ENCODE measurements at regions not wholly inside any gene's neighbourhood (a gene's known extent, or its start where the extent isn't known, plus 50 kb on each side); places are given as distances from the start of the nearest gene placed in this dataset.

DNA sequence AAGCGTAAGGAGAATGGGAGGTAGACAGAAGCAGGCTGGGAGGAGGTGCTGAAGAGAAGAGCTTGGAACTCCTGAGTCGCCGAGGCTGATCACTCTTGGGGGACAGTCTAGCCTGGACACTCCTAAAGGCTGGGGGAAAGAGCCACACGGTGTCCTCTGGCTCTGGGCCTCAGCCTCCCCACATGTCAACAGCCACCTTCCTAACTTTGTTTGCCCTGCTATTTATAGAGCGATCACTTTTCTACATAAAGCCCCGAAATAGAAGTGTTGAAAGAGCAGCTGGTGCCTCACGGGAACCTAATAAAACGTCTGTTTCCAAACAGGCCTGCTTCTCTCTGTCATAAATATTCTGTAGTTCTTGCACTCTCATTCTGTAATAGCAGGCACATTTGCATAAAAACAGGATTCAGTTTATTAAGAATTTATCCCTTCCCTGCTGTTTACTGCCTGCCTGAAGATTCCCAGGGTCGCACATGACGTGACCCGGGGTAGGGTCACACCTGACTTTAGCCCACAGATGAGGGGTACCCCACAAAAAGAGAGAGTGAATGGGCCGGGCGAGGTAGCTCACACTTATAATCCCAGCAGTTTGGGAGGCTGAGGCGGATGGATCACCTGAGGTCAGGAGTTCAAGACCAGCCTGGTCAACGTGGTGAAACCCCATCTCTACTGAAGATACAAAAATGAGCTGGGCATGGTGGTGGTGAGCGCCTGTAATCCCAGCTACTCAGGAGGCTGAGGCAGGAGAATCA, 212.5 kb downstream of the TOMM20 start:
- TF ChIP-seq POLR2A (IDR thresholded peaks at IDR 0.05; ENCODE audit: low read depth, low read length) (no peak), POLR2AphosphoS5 (IDR thresholded peaks at IDR 0.05; ENCODE audit: low read depth, low read length) (no peak), TAF1 (IDR thresholded peaks at IDR 0.05; ENCODE audit: borderline replicate concordance, low read depth, low read length) (no peak)
